Right lobe of liver (tissue), 6 donors: ENCODE measurements at regions not wholly inside any gene's neighbourhood (a gene's known extent, or its start where the extent isn't known, plus 50 kb on each side); places are given as distances from the start of the nearest gene placed in this dataset.

Experiments
- ATAC-seq, 4 donors: fragments of 200-7000 bp; cut with Tn5 transposase; one replicate each; pipeline ENCODE4 v1.9.1; 2020; ENCODE audit warnings: mild to moderate bottlenecking in 4 of 4, moderate library complexity in 4 of 4
- DNase-seq, 3 donors: peaks; one replicate each; pipeline ENCODE4 v3.0.0-alpha.2; 2020
- H3K27ac ChIP-seq, 3 donors: fragments of 200-600 bp; one replicate each; pipeline ENCODE4 v1.8.0; 2022
- H3K27me3 ChIP-seq, 2 donors: fragments of 200-600 bp; one replicate each; pipeline ENCODE4 v1.8.0; 2022
- H3K36me3 ChIP-seq, 4 donors: fragments of 200-600 bp; sonication (generic) in 1 of 4; one replicate each; pipeline versions ENCODE4 v1.5.1 to v1.8.0; 2017 to 2022; ENCODE audit warnings: control low read depth in 1 of 4
- H3K4me1 ChIP-seq, 4 donors: fragments of 200-600 bp; sonication (generic) in 1 of 4; one replicate each; pipeline versions ENCODE4 v1.5.1 to v1.8.0; 2017 to 2022; ENCODE audit warnings: control low read depth in 1 of 4
- H3K4me3 ChIP-seq, 3 donors: fragments of 200-600 bp; one replicate each; pipeline ENCODE4 v1.8.0; 2022
- H3K9me3 ChIP-seq, 4 donors: fragments of 200-600 bp; sonication (generic) in 1 of 4; one replicate each; pipeline versions ENCODE4 v1.5.1 to v1.8.0; 2017 to 2022; ENCODE audit warnings: control low read depth in 1 of 4
- CTCF ChIP-seq, 4 donors: fragments of 200-600 bp in 3 of 4; fragments of 450-650 bp in 1 of 4; IDR thresholded peaks; one replicate each; pipeline versions ENCODE4 v1.5.1 to v1.8.0; 2016 to 2022; ENCODE audit warnings: antibody characterized with exemption in 4 of 4, mild to moderate bottlenecking in 2 of 4
- POLR2A ChIP-seq: fragments of 450-650 bp; IDR thresholded peaks from one replicate; pipeline ENCODE4 v1.6.1; 2017; ENCODE audit warnings: antibody characterized with exemption, mild to moderate bottlenecking
- WGBS: methylation state at CpG from one replicate; pipeline ENCODE4 v1.1.6; 2018; ENCODE audit warnings: low coverage, low lambda C conversion rate; ENCODE audit not compliant: insufficient coverage; ENCODE audit errors: missing lambda C conversion rate; 5-methylcytosine and 5-hydroxymethylcytosine counted together
- intact Hi-C, 2 donors: fragments of 100-400 bp; cut with DNase I; formaldehyde crosslinking; loops; one replicate each; pipeline versions ENCODE4 v1.11.2 to v1.14.1; 2022
- microRNA counts: library from miRNA; unstranded; fragments of <30 nt; microRNA quantifications from one replicate; lab custom pipeline; 2016
- small RNA-seq, 2 experiments: library from RNA; depleted of rRNA; stranded (forward); fragments of <200 nt; gene quantifications; one replicate each; pipeline ENCODE3, GENCODE V24; 2016
- donor health status: DM: no; HTN: yes; CAD: no.
- donor health status: DM: no; HTN: no; CAD: no.
- donor health status: DM: no; HTN: no; CAD: no.
- donor health status: DM: no; HTN: yes; CAD: no.
- donor health status: DM: no; HTN: yes; CAD: no.

- no peaks in the 10 kb centered on the region for H3K4me1 ChIP-seq
- TF ChIP-seq CTCF (IDR thresholded peaks at IDR 0.05), result no peak
- TF ChIP-seq POLR2A, result no peak
- intact Hi-C loops, result no loop called here
These were observed 561.5 kb downstream of the SEMA5A start for GRCh38 chr5:8984386-8984785.

More at GRCh38 chr5:8984386-8984785, 561.5 kb downstream of the SEMA5A start:
- ATAC-seq (no peak), DNase-seq (no peak)
- Histone ChIP-seq H3K27ac (no peak overlapping the region), H3K9me3 (no peaks in the 10 kb centered on the region), H3K36me3 (no peaks in the 10 kb centered on the region), H3K27me3 (no peaks in the 10 kb centered on the region), H3K4me3 (no peak overlapping the region)
- WGBS, result 64% methylated on average over 4 of the region's 4 CpGs

MicroRNAs encoded in the stretch of these regions (microRNA counts, 767-probe panel; counts per million panel counts)
- 237 counts per million for microRNA hsa-miR-4458 (lab: Ali Mortazavi, UCI)

Small RNA genes lying in the stretch of these regions (small RNA-seq; reads per million reads assigned to genes)
- 0 reads per million in 2 experiments for gene AC091895.1
- 0 reads per million in 2 experiments for gene AC091912.1
- gene AC091912.2, result 0 reads per million in 2 experiments
- 0 reads per million in 2 experiments for gene AC091932.2
- gene AC091932.4, result 0 reads per million in 2 experiments
- 0 reads per million in 2 experiments for gene AC091953.1
- 0 reads per million in 2 experiments for gene AC091953.2
- gene AC091953.3, result 0 reads per million in 2 experiments
- gene AC091953.5, result 0 reads per million in 2 experiments
- 0 reads per million in 2 experiments for gene AC091965.3
- gene RNU1-76P, result 0 reads per million in 2 experiments
